Esophagus squamous epithelium (tissue), 5 donors: ENCODE measurements at regions not wholly inside any gene's neighbourhood (a gene's known extent, or its start where the extent isn't known, plus 50 kb on each side); places are given as distances from the start of the nearest gene placed in this dataset.

ENCODE experiments used
- DNase-seq: peaks from one replicate; lab custom pipeline; 2025; lab: John Stamatoyannopoulos, UW
- H3K27ac ChIP-seq, 4 donors: fragments of 200-600 bp; sonication (generic); one replicate each; pipeline ENCODE4 v1.5.1; 2016 to 2019; ENCODE audit warnings: mild to moderate bottlenecking in 1 of 4
- H3K27me3 ChIP-seq, 4 donors: fragments of 200-600 bp; sonication (generic); 1 replicate in 3 of 4; 2 replicates in 1 of 4; pipeline versions ENCODE4 v1.5.1 to v1.6.0; 2017 to 2021; ENCODE audit warnings: antibody characterized with exemption in 1 of 4
- H3K36me3 ChIP-seq, 3 donors: fragments of 200-600 bp; sonication (generic); one replicate each; pipeline ENCODE4 v1.5.1; 2016 to 2019
- H3K4me1 ChIP-seq, 3 donors: fragments of 200-600 bp; sonication (generic); one replicate each; pipeline ENCODE4 v1.5.1; 2017 to 2019
- H3K4me3 ChIP-seq, 4 donors: fragments of 200-600 bp; sonication (generic); 1 replicate in 3 of 4; 2 replicates in 1 of 4; pipeline ENCODE4 v1.5.1; 2016 to 2019; ENCODE audit warnings: mild to moderate bottlenecking in 2 of 4, moderate library complexity in 1 of 4
- H3K9me3 ChIP-seq, 3 donors: fragments of 200-600 bp; sonication (generic); one replicate each; pipeline ENCODE4 v1.5.1; 2016 to 2019
- POLR2A ChIP-seq, 4 donors: fragments of 450-650 bp; IDR thresholded peaks; one replicate each; pipeline ENCODE4 v1.6.1; 2017; ENCODE audit warnings: antibody characterized with exemption in 4 of 4, mild to moderate bottlenecking in 4 of 4, moderate library complexity in 3 of 4
- WGBS, 2 donors: methylation state at CpG; one replicate each; pipeline ENCODE4 v1.1.5; 2018; 5-methylcytosine and 5-hydroxymethylcytosine counted together
- intact Hi-C: fragments of 100-400 bp; cut with DNase I; formaldehyde crosslinking; loops from one replicate; pipeline ENCODE4 v1.15.0; 2022
- TF ChIP-seq, protein P1 (sequence below), 6 experiments: fragments of 450-650 bp in 4 of 6; fragments of 200-600 bp in 2 of 6; sonication (generic) in 2 of 6; IDR thresholded peaks; one replicate each; pipeline ENCODE4 v1.5.1; 2016 to 2019; ENCODE audit warnings: antibody characterized with exemption in 6 of 6, mild to moderate bottlenecking in 4 of 6, moderate library complexity in 4 of 6
- donor health status: DM: yes; HTN: yes; CAD: no.

DNA sequence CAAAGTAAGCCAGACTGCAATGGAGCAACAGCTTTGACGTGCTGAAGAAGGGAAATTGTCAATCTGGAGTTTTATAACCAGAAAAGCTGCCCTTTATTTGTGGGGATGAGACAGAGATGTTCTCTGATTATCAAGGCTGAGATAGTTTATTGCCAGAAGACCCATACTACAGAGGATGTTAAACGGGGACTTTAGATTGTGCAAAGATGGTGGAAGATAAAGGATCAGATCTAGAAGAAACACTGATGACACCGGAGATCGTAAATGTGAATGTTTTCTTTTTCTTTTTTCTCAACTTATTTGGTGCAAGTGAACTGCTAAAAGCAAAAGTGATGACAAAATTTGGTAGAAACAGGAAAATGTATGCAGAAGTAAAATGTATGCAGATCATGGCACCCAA, 178.3 kb upstream of the PLEKHG7 start:
- H3K27me3 ChIP-seq: no peaks in the 10 kb centered on the region
- no peak overlapping the region for H3K4me3 ChIP-seq
- H3K4me1 ChIP-seq: no peaks in the 10 kb centered on the region
- intact Hi-C loops: no loop called here
- no peaks in the 10 kb centered on the region for H3K36me3 ChIP-seq
- no peak for TF ChIP-seq POLR2A (IDR thresholded peaks at IDR 0.05)
- TF ChIP-seq, protein P1, sequence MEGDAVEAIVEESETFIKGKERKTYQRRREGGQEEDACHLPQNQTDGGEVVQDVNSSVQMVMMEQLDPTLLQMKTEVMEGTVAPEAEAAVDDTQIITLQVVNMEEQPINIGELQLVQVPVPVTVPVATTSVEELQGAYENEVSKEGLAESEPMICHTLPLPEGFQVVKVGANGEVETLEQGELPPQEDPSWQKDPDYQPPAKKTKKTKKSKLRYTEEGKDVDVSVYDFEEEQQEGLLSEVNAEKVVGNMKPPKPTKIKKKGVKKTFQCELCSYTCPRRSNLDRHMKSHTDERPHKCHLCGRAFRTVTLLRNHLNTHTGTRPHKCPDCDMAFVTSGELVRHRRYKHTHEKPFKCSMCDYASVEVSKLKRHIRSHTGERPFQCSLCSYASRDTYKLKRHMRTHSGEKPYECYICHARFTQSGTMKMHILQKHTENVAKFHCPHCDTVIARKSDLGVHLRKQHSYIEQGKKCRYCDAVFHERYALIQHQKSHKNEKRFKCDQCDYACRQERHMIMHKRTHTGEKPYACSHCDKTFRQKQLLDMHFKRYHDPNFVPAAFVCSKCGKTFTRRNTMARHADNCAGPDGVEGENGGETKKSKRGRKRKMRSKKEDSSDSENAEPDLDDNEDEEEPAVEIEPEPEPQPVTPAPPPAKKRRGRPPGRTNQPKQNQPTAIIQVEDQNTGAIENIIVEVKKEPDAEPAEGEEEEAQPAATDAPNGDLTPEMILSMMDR (IDR thresholded peaks at IDR 0.05): no peak
- DNase-seq: no peak
- H3K9me3 ChIP-seq: no peaks in the 10 kb centered on the region
- no peak overlapping the region for H3K27ac ChIP-seq
- 79 to 89% methylated on average over 4 of the region's 4 CpGs for WGBS, 2 donors

DNA sequence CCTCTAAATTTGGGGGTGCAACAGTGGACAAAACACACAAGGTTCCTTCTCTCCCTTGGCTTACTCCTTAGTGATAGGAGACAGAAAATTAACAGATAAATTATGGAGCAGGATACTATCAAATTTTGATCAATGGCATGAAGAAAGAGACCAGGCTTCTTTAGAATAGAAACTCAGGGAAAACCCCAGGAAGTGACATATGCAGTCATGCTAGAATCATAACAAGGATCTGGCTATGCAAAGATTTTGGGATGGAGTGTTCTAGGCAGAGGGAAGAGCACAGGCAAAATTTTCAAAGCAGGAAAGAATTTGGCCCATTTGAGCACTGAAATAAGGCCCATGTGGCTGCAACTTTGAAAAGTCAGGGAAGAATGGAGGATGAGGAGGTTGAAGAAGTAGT, 182.3 kb upstream of the PLEKHG7 start:
- intact Hi-C loops: no loop called here

DNA sequence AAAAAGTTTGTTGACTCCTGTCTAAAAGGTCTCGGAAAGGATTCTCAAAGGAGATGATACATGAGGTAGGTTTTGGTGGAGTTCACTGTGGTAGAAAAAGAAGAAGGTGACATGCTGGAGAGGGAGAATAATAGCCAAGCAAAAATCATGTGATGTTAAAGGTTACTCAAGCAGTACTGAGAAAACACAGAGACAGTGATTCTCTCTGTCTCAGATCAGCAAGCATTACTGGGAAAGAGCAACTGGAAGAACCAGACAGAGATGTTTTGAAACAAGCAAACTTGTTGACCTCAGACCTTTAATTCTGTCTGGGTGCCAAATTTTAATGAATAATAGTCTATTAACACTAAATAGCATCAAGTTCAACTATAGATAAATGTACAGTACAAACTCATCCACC, 183.5 kb upstream of the PLEKHG7 start:
- Histone ChIP-seq H3K9me3 (no peaks in the 10 kb centered on the region), H3K4me3 (no peak overlapping the region), H3K36me3 (no peaks in the 10 kb centered on the region), H3K27ac (no peak overlapping the region), H3K27me3 (no peaks in the 10 kb centered on the region), H3K4me1 (peaks cover 0 to 7% (median 0%) of the 10 kb centered on the region in 3 donors)
- WGBS, 2 donors: 80 to 100% methylated on average over 1 of the region's 1 CpG
- intact Hi-C loops: no loop called here
- TF ChIP-seq POLR2A (IDR thresholded peaks at IDR 0.05): no peak
- TF ChIP-seq, protein P1 (IDR thresholded peaks at IDR 0.05): no peak
- DNase-seq: no peak

More for the DNA sequence above, 182.3 kb upstream of the PLEKHG7 start:
- no peak overlapping the region for H3K4me3 ChIP-seq
- H3K9me3 ChIP-seq: no peaks in the 10 kb centered on the region
- H3K36me3 ChIP-seq: no peaks in the 10 kb centered on the region
- no peak overlapping the region for H3K27ac ChIP-seq
- DNase-seq: no peak
- H3K4me1 ChIP-seq: peaks cover 0 to 7% (median 0%) of the 10 kb centered on the region in 3 donors
- no peak for TF ChIP-seq POLR2A (IDR thresholded peaks at IDR 0.05)
- TF ChIP-seq, protein P1 (IDR thresholded peaks at IDR 0.05): no peak
- H3K27me3 ChIP-seq: no peaks in the 10 kb centered on the region

DNA sequence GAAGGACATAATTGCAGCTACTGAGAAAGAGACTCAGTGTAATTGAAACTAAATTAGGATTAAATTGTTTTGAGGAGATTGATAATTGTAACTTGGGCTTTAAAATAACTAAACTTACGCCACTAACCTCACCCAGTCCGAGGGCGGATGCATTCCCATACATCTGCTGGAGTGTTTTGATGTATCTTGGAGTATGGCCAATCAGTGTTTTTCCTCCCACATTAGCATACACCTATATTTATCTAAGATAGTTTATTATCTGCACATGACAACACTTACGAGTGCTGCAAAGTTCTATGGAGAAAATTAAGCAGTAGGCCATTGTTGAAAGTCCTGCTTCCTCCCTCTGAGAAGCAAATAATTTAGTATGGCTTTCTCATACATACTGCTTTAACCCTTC, 184.7 kb upstream of the PLEKHG7 start:
- H3K27me3 ChIP-seq: no peaks in the 10 kb centered on the region
- TF ChIP-seq POLR2A (IDR thresholded peaks at IDR 0.05): no peak
- TF ChIP-seq, protein P1 (IDR thresholded peaks at IDR 0.05): no peak
- peaks cover 0 to 7% (median 0%) of the 10 kb centered on the region in 3 donors for H3K4me1 ChIP-seq
- H3K9me3 ChIP-seq: no peaks in the 10 kb centered on the region
- intact Hi-C loops: no loop called here
- H3K4me3 ChIP-seq: no peak overlapping the region
- no peak overlapping the region for H3K27ac ChIP-seq
- no peaks in the 10 kb centered on the region for H3K36me3 ChIP-seq
- DNase-seq: no peak
- WGBS, 2 donors: 87% methylated on average over 4 of the region's 4 CpGs

DNA sequence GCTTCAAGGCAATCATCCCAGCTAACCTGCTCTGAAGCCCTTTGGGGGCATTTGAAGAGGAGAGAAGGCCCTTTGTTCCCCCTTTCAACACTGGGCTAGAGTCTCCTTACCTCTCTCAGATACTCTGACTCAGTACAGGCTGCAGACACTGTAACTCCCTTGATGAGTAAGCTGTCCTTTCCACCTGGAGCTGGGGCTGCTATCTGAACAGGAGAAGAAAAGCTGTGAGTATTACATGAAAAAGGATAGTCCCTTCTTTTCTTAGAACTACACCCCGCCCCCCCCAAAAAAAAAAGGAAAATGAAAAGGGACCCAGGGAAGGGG, 186.6 kb upstream of the PLEKHG7 start:
- WGBS, 2 donors: 40 to 57% methylated on average over 1 of the region's 1 CpG
- Histone ChIP-seq H3K27ac (no peak overlapping the region), H3K9me3 (no peaks in the 10 kb centered on the region), H3K36me3 (no peaks in the 10 kb centered on the region), H3K4me3 (no peak overlapping the region), H3K4me1 (peaks cover 0 to 14% (median 4%) of the 10 kb centered on the region in 3 donors), H3K27me3 (no peaks in the 10 kb centered on the region)
- intact Hi-C loops: no loop called here
- no peak for DNase-seq
- TF ChIP-seq, protein P1 (IDR thresholded peaks at IDR 0.05): no peak
- TF ChIP-seq POLR2A (IDR thresholded peaks at IDR 0.05): no peak
